Mammary epithelial cell (primary cell): ENCODE measurements at regions not wholly inside any gene's neighbourhood (a gene's known extent, or its start where the extent isn't known, plus 50 kb on each side); places are given as distances from the start of the nearest gene placed in this dataset.

Experiments used
- EZH2 ChIP-seq: IDR thresholded peaks from 2 replicates; pipeline ENCODE4 v1.6.1; 2012; ENCODE audit warnings: low read length, inconsistent platforms, borderline replicate concordance
- TF ChIP-seq, protein P1 (sequence below), 2 donors: IDR thresholded peaks in 1 of 2; conservative IDR thresholded peaks in 1 of 2; 2 replicates each; pipeline ENCODE4 v1.5.1; 2011 to 2012; ENCODE audit warnings: inconsistent platforms in 2 of 2, low read length in 2 of 2, mild to moderate bottlenecking in 2 of 2, control low read depth in 1 of 2, low read depth in 1 of 2; ENCODE audit not compliant: insufficient read depth in 1 of 2; ENCODE audit errors: extremely low read depth in 1 of 2

DNA sequence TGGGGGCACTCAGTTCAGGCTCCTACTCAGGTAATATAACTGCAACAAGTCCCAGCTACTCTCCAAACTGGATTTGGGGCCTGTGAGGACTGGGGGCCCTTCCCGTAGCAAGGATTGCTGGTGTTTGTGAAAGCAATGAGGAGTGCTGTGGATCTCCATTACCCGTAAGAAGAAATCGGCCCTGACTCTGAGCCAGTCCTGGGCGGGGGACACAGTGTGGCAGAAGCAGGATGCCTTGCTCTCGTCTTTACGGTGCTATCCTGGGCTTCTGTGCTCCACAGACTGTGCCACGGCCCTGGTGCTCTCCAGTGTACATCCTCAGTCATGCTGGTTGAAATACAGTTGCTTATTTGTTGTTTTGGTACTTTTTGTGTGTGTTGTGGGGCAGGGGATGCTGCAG, 172.9 kb downstream of the NDUFA10 start:
- TF ChIP-seq, protein P1, sequence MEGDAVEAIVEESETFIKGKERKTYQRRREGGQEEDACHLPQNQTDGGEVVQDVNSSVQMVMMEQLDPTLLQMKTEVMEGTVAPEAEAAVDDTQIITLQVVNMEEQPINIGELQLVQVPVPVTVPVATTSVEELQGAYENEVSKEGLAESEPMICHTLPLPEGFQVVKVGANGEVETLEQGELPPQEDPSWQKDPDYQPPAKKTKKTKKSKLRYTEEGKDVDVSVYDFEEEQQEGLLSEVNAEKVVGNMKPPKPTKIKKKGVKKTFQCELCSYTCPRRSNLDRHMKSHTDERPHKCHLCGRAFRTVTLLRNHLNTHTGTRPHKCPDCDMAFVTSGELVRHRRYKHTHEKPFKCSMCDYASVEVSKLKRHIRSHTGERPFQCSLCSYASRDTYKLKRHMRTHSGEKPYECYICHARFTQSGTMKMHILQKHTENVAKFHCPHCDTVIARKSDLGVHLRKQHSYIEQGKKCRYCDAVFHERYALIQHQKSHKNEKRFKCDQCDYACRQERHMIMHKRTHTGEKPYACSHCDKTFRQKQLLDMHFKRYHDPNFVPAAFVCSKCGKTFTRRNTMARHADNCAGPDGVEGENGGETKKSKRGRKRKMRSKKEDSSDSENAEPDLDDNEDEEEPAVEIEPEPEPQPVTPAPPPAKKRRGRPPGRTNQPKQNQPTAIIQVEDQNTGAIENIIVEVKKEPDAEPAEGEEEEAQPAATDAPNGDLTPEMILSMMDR (conservative IDR thresholded peaks at IDR 0.05 in 1 of 2, IDR thresholded peaks at IDR 0.05 in 1 of 2; ENCODE audit: extremely low read depth in 1 of 2, insufficient read depth in 1 of 2, low read depth in 1 of 2, low read length in 2 of 2), result no peak
- TF ChIP-seq EZH2, result no peak
